Activated CD4-positive, alpha-beta T cell treated with anti-CD3 and anti-CD28 coated beads, Interleukin-10, Interleukin-2, amounts not matched to agents 100 ng/mL and 50 ng/mL, durations not matched to agents 16 hours and 8 hours (primary cell): ENCODE measurements at regions not wholly inside any gene's neighbourhood (a gene's known extent, or its start where the extent isn't known, plus 50 kb on each side); places are given as distances from the start of the nearest gene placed in this dataset.
"Not testable (repeated sequence)": the region's sequence is repeated elsewhere in the genome, so short reads cannot be mapped to it uniquely, and the experiment has no call there.

Source experiments
- DNase-seq: peaks from one replicate; pipeline ENCODE4 v3.0.0-alpha.2; 2020

- DNase-seq, result no peak
Measured at GRCh38 chr17:22310717-22311686, 618.7 kb downstream of the KCNJ18 start.

- not testable (repeated sequence) for DNase-seq
Measured at GRCh38 chr17:22321001-22321400, 628.7 kb downstream of the KCNJ18 start.

GRCh38 chr17:22322893-22323550 is 630.7 kb downstream of the KCNJ18 start:
- DNase-seq, result not testable (repeated sequence)

GRCh38 chr17:22337467-22337866 is 645.1 kb downstream of the KCNJ18 start:
- DNase-seq, result no peak

GRCh38 chr17:22356603-22357002 is 664.3 kb downstream of the KCNJ18 start:
- not testable (repeated sequence) for DNase-seq

GRCh38 chr17:22370988-22371387 is 678.7 kb downstream of the KCNJ18 start:
- DNase-seq, result not testable (repeated sequence)

- no peak for DNase-seq
Measured at GRCh38 chr17:22373911-22374310, 681.6 kb downstream of the KCNJ18 start.

GRCh38 chr17:22374741-22375140 is 682.4 kb downstream of the KCNJ18 start:
- no peak for DNase-seq

GRCh38 chr17:22376747-22377146 is 684.4 kb downstream of the KCNJ18 start:
- not testable (repeated sequence) for DNase-seq

GRCh38 chr17:22378748-22379147 is 686.4 kb downstream of the KCNJ18 start:
- DNase-seq, result not testable (repeated sequence)

GRCh38 chr17:22381589-22381988 is 689.3 kb downstream of the KCNJ18 start:
- DNase-seq, result not testable (repeated sequence)

- DNase-seq, result not testable (repeated sequence)
Measured at GRCh38 chr17:22383772-22384460, 691.6 kb downstream of the KCNJ18 start.

- not testable (repeated sequence) for DNase-seq
Measured at GRCh38 chr17:22384461-22384800, 692.1 kb downstream of the KCNJ18 start.

GRCh38 chr17:22398446-22398845 is 706.1 kb downstream of the KCNJ18 start:
- not testable (repeated sequence) for DNase-seq

- not testable (repeated sequence) for DNase-seq
Measured at GRCh38 chr17:22399037-22399436, 706.7 kb downstream of the KCNJ18 start.

GRCh38 chr17:22405080-22405479 is 712.8 kb downstream of the KCNJ18 start:
- not testable (repeated sequence) for DNase-seq

- DNase-seq, result no peak
Measured at GRCh38 chr17:22409160-22409751, 716.9 kb downstream of the KCNJ18 start.

- DNase-seq, result no peak
Measured at GRCh38 chr17:22410136-22410535, 717.8 kb downstream of the KCNJ18 start.

GRCh38 chr17:22411185-22411784 is 719.0 kb downstream of the KCNJ18 start:
- DNase-seq, result no peak

GRCh38 chr17:22435231-22435974 is 743.1 kb downstream of the KCNJ18 start:
- DNase-seq, result no peak

GRCh38 chr17:22441776-22442175 is 749.5 kb downstream of the KCNJ18 start:
- DNase-seq, result no peak

GRCh38 chr17:22443061-22443460 is 750.7 kb downstream of the KCNJ18 start:
- DNase-seq, result no peak
